Naive thymus-derived CD4-positive, alpha-beta T cell (primary cell): ENCODE measurements at regions not wholly inside any gene's neighbourhood (a gene's known extent, or its start where the extent isn't known, plus 50 kb on each side); places are given as distances from the start of the nearest gene placed in this dataset.
A peak's percentile ranks its signal among the peaks of the same experiment; 100 is the strongest.

ENCODE experiments used
- ATAC-seq: fragments of 150-1000 bp; cut with Tn5 transposase; 2 replicates; pipeline ENCODE4 v1.10.0; 2021; ENCODE audit warnings: mild to moderate bottlenecking, moderate library complexity
- CTCF ChIA-PET: fragments of 350-600 bp; sonication (Branson Sonifier 250); formaldehyde crosslinking; loops from one replicate; lab custom pipeline; 2021; ENCODE audit warnings: antibody characterized with exemption; lab: Charles Lee
- POLR2A ChIA-PET: fragments of 350-600 bp; sonication (Branson Sonifier 250); formaldehyde crosslinking; loops from one replicate; lab custom pipeline; 2021; ENCODE audit warnings: antibody characterized with exemption, inconsistent platforms; lab: Charles Lee
- DNase-seq, 9 donors: peaks; one replicate each; pipeline versions ENCODE4 v3.0.0 to v3.0.0-alpha.2; 2020 to 2022; ENCODE audit warnings: mixed read lengths in 1 of 9
- H3K27ac ChIP-seq: one replicate; pipeline ENCODE4 v1.7.0; 2013; ENCODE audit warnings: mild to moderate bottlenecking, low read depth, low read length, moderate library complexity
- H3K27me3 ChIP-seq, 2 donors: one replicate each; pipeline ENCODE4 v1.7.0; 2013; ENCODE audit warnings: low read length in 2 of 2, mild to moderate bottlenecking in 2 of 2, moderate library complexity in 2 of 2; ENCODE audit not compliant: control insufficient read depth in 2 of 2, insufficient read depth in 2 of 2
- H3K36me3 ChIP-seq, 3 experiments: 1 replicate in 2 of 3; 2 replicates in 1 of 3; pipeline ENCODE4 v1.7.0; 2013; ENCODE audit warnings: low read length in 3 of 3, mild to moderate bottlenecking in 3 of 3, moderate library complexity in 1 of 3; ENCODE audit not compliant: insufficient read depth in 3 of 3, control insufficient read depth in 2 of 3
- H3K4me1 ChIP-seq, 2 donors: one replicate each; pipeline ENCODE4 v1.7.0; 2013; ENCODE audit warnings: low read length in 2 of 2, mild to moderate bottlenecking in 2 of 2, moderate library complexity in 1 of 2; ENCODE audit not compliant: control insufficient read depth in 2 of 2, insufficient read depth in 2 of 2
- H3K4me3 ChIP-seq: 2 replicates; pipeline ENCODE4 v1.7.0; 2013; ENCODE audit warnings: mild to moderate bottlenecking, low read length
- H3K9me3 ChIP-seq, 3 experiments: 1 replicate in 2 of 3; 2 replicates in 1 of 3; pipeline ENCODE4 v1.7.0; 2013; ENCODE audit warnings: low read length in 3 of 3; ENCODE audit not compliant: control insufficient read depth in 2 of 3
- H3K27ac Mint-ChIP-seq, 9 donors: one replicate each; pipeline ENCODE4 v1.8.0; 2020 to 2022; ENCODE audit warnings: mixed read lengths in 9 of 9, mild to moderate bottlenecking in 8 of 9, moderate library complexity in 5 of 9, inconsistent platforms in 2 of 9
- H3K27me3 Mint-ChIP-seq, 5 donors: one replicate each; pipeline ENCODE4 v1.8.0; 2021 to 2022; ENCODE audit warnings: mixed read lengths in 5 of 5, mild to moderate bottlenecking in 1 of 5
- H3K36me3 Mint-ChIP-seq, 5 donors: one replicate each; pipeline ENCODE4 v1.8.0; 2020 to 2022; ENCODE audit warnings: mixed read lengths in 5 of 5, mild to moderate bottlenecking in 3 of 5, inconsistent platforms in 1 of 5
- H3K4me1 Mint-ChIP-seq, 7 donors: one replicate each; pipeline ENCODE4 v1.8.0; 2020 to 2022; ENCODE audit warnings: mixed read lengths in 7 of 7, mild to moderate bottlenecking in 3 of 7, inconsistent platforms in 1 of 7
- H3K4me3 Mint-ChIP-seq, 10 donors: one replicate each; pipeline ENCODE4 v1.8.0; 2020 to 2022; ENCODE audit warnings: mild to moderate bottlenecking in 10 of 10, mixed read lengths in 10 of 10, moderate library complexity in 6 of 10, inconsistent platforms in 2 of 10
- H3K9me3 Mint-ChIP-seq, 11 donors: one replicate each; pipeline ENCODE4 v1.8.0; 2020 to 2022; ENCODE audit warnings: mixed read lengths in 11 of 11, mild to moderate bottlenecking in 4 of 11, inconsistent platforms in 1 of 11, moderate library complexity in 1 of 11
- intact Hi-C, 2 donors: fragments of 100-400 bp; cut with micrococcal nuclease; formaldehyde crosslinking; loops; one replicate each; pipeline ENCODE4 v1.15.1; 2023

- no peak for ATAC-seq
- intact Hi-C loops: no loop called here
- H3K4me3 ChIP-seq: no peak overlapping the region
These were observed 329.2 kb downstream of the PMP22 start for GRCh38 chr17:14935845-14936485.

GRCh38 chr17:14935139-14935841, 329.8 kb downstream of the PMP22 start:
- no peaks in the 10 kb centered on the region for H3K4me1 Mint-ChIP-seq
- Histone ChIP-seq H3K36me3 (no peaks in the 10 kb centered on the region), H3K27ac (no peak overlapping the region), H3K4me1 (no peaks in the 10 kb centered on the region), H3K9me3 (no peaks in the 10 kb centered on the region), H3K4me3 (no peak overlapping the region), H3K27me3 (no peaks in the 10 kb centered on the region)
- H3K27ac Mint-ChIP-seq: no peak overlapping the region
- POLR2A ChIA-PET: no interaction called here
- CTCF ChIA-PET: interaction anchor here (0.6 kb wide), 1 partner anchor 9 kb away, joined by 4 read pairs; no protein-coding TSS in a partner anchor
- H3K9me3 Mint-ChIP-seq: peaks cover 0 to 1% (median 0%) of the 10 kb centered on the region in 11 donors
- no peaks in the 10 kb centered on the region for H3K36me3 Mint-ChIP-seq
- ATAC-seq: no peak
- DNase-seq: no peak
- no peak overlapping the region for H3K4me3 Mint-ChIP-seq
- peaks cover 0 to 19% (median 9%) of the 10 kb centered on the region in 5 donors for H3K27me3 Mint-ChIP-seq
- intact Hi-C loops: no loop called here

More at GRCh38 chr17:14935845-14936485, 329.2 kb downstream of the PMP22 start:
- Histone ChIP-seq H3K27ac (no peak overlapping the region), H3K36me3 (no peaks in the 10 kb centered on the region), H3K9me3 (no peaks in the 10 kb centered on the region), H3K27me3 (no peaks in the 10 kb centered on the region), H3K4me1 (no peaks in the 10 kb centered on the region)
- H3K4me3 Mint-ChIP-seq: no peak overlapping the region
- DNase-seq: no peak
- no peak overlapping the region for H3K27ac Mint-ChIP-seq
- POLR2A ChIA-PET: no interaction called here
- peaks cover 0 to 24% (median 9%) of the 10 kb centered on the region in 5 donors for H3K27me3 Mint-ChIP-seq
- no peaks in the 10 kb centered on the region for H3K36me3 Mint-ChIP-seq
- CTCF ChIA-PET: interaction anchor here (0.6 kb wide), 1 partner anchor 9 kb away, joined by 4 read pairs; no protein-coding TSS in a partner anchor
- peaks cover 0 to 1% (median 0%) of the 10 kb centered on the region in 11 donors for H3K9me3 Mint-ChIP-seq
- no peaks in the 10 kb centered on the region for H3K4me1 Mint-ChIP-seq

GRCh38 chr17:14933676-14934075, 331.4 kb downstream of the PMP22 start:
- CTCF ChIA-PET: no interaction called here
- Histone ChIP-seq H3K36me3 (no peaks in the 10 kb centered on the region), H3K27ac (no peak overlapping the region), H3K27me3 (no peaks in the 10 kb centered on the region), H3K9me3 (no peaks in the 10 kb centered on the region), H3K4me1 (no peaks in the 10 kb centered on the region), H3K4me3 (no peak overlapping the region)
- Mint-ChIP-seq H3K4me3 (no peak overlapping the region), H3K36me3 (no peaks in the 10 kb centered on the region), H3K4me1 (no peaks in the 10 kb centered on the region), H3K27me3 (peaks cover 0 to 23% (median 16%) of the 10 kb centered on the region in 5 donors), H3K9me3 (peaks cover 0 to 1% (median 0%) of the 10 kb centered on the region in 11 donors), H3K27ac (no peak overlapping the region)
- DNase-seq (no peak), ATAC-seq (no peak)
- intact Hi-C loops: no loop called here
- POLR2A ChIA-PET: no interaction called here

- ATAC-seq: peak; percentile 61
These were observed 338.5 kb downstream of the PMP22 start for GRCh38 chr17:14926526-14927122.

GRCh38 chr17:14926073-14926472, 339.1 kb downstream of the PMP22 start:
- peaks cover 0 to 6% (median 0%) of the 10 kb centered on the region in 11 donors for H3K9me3 Mint-ChIP-seq
- intact Hi-C loops: loop anchor here (1.0 to 10.0 kb wide), 10 partner anchors 141 to 1896 kb away; partner anchors contain the start of gene HS3ST3B1 (in 1 of the 2)
- DNase-seq (peak in 1 of 9 donors; percentile 1), ATAC-seq (no peak)
- no peaks in the 10 kb centered on the region for H3K9me3 ChIP-seq
- no peaks in the 10 kb centered on the region for H3K4me1 ChIP-seq
- H3K27ac Mint-ChIP-seq: no peak overlapping the region
- H3K27me3 Mint-ChIP-seq: peaks cover 0 to 23% (median 15%) of the 10 kb centered on the region in 5 donors
- H3K27ac ChIP-seq: no peak overlapping the region
- CTCF ChIA-PET: interaction anchor here (0.6 to 3.5 kb wide), 8 partner anchors 9 to 1589 kb away, joined by 3 to 14 read pairs (median 4); no protein-coding TSS in a partner anchor
- no peak overlapping the region for H3K4me3 Mint-ChIP-seq
- H3K36me3 ChIP-seq: no peaks in the 10 kb centered on the region
- H3K4me1 Mint-ChIP-seq: no peaks in the 10 kb centered on the region
- POLR2A ChIA-PET: no interaction called here
- H3K4me3 ChIP-seq: no peak overlapping the region
- no peaks in the 10 kb centered on the region for H3K36me3 Mint-ChIP-seq
- H3K27me3 ChIP-seq: no peaks in the 10 kb centered on the region

More at GRCh38 chr17:14926526-14927122, 338.5 kb downstream of the PMP22 start:
- H3K27me3 Mint-ChIP-seq: peaks cover 0 to 23% (median 15%) of the 10 kb centered on the region in 5 donors
- no peaks in the 10 kb centered on the region for H3K36me3 Mint-ChIP-seq
- H3K4me1 Mint-ChIP-seq: no peaks in the 10 kb centered on the region
- H3K4me3 ChIP-seq: no peak overlapping the region
- H3K27ac Mint-ChIP-seq: no peak overlapping the region
- H3K27me3 ChIP-seq: no peaks in the 10 kb centered on the region
- peaks cover 0 to 6% (median 0%) of the 10 kb centered on the region in 11 donors for H3K9me3 Mint-ChIP-seq
- no peak overlapping the region for H3K27ac ChIP-seq
- H3K9me3 ChIP-seq: no peaks in the 10 kb centered on the region
- no peaks in the 10 kb centered on the region for H3K4me1 ChIP-seq
- no peaks in the 10 kb centered on the region for H3K36me3 ChIP-seq
- H3K4me3 Mint-ChIP-seq: no peak overlapping the region
- CTCF ChIA-PET: interaction anchor here (0.6 to 3.5 kb wide), 9 partner anchors 9 to 1590 kb away, joined by 3 to 14 read pairs (median 4); no protein-coding TSS in a partner anchor
- intact Hi-C loops: loop anchor here (1.0 to 10.0 kb wide), 10 partner anchors 142 to 1896 kb away; partner anchors contain the start of gene HS3ST3B1 (in 1 of the 2)
- POLR2A ChIA-PET: no interaction called here
- peak; percentile 7 to 66 (median 44) for DNase-seq

- H3K36me3 Mint-ChIP-seq: no peaks in the 10 kb centered on the region
- H3K4me3 Mint-ChIP-seq: no peak overlapping the region
- DNase-seq: no peak
- POLR2A ChIA-PET: no interaction called here
- no peak overlapping the region for H3K27ac ChIP-seq
- intact Hi-C loops: loop anchor here (5.0 to 10.0 kb wide), 3 partner anchors 141 to 723 kb away; partner anchors contain the start of gene HS3ST3B1 (in 1 of the 2)
- H3K4me1 Mint-ChIP-seq: no peaks in the 10 kb centered on the region
- H3K4me3 ChIP-seq: no peak overlapping the region
- CTCF ChIA-PET: interaction anchor here (1.2 to 3.5 kb wide), 3 partner anchors 1041 to 1330 kb away, joined by 3 to 14 read pairs (median 5); no protein-coding TSS in a partner anchor
- H3K36me3 ChIP-seq: no peaks in the 10 kb centered on the region
- no peaks in the 10 kb centered on the region for H3K9me3 ChIP-seq
- H3K27ac Mint-ChIP-seq: no peak overlapping the region
- H3K27me3 ChIP-seq: no peaks in the 10 kb centered on the region
- H3K9me3 Mint-ChIP-seq: peaks cover 0 to 6% (median 0%) of the 10 kb centered on the region in 11 donors
- H3K4me1 ChIP-seq: no peaks in the 10 kb centered on the region
- peaks cover 0 to 23% (median 15%) of the 10 kb centered on the region in 5 donors for H3K27me3 Mint-ChIP-seq
- no peak for ATAC-seq
These were observed 339.6 kb downstream of the PMP22 start for GRCh38 chr17:14925498-14925897.
